Stimulated activated CD4-positive, alpha-beta T cell treated with anti-CD3 and anti-CD28 coated beads, Interleukin-1b, Interleukin-23, amount 100 ng/mL, for 4 hours (primary cell): ENCODE measurements at regions not wholly inside any gene's neighbourhood (a gene's known extent, or its start where the extent isn't known, plus 50 kb on each side); places are given as distances from the start of the nearest gene placed in this dataset.

Experiments used
- DNase-seq, 2 donors: peaks; one replicate each; pipeline ENCODE4 v3.0.0-alpha.2; 2020; ENCODE audit warnings: low read depth in 2 of 2

DNA sequence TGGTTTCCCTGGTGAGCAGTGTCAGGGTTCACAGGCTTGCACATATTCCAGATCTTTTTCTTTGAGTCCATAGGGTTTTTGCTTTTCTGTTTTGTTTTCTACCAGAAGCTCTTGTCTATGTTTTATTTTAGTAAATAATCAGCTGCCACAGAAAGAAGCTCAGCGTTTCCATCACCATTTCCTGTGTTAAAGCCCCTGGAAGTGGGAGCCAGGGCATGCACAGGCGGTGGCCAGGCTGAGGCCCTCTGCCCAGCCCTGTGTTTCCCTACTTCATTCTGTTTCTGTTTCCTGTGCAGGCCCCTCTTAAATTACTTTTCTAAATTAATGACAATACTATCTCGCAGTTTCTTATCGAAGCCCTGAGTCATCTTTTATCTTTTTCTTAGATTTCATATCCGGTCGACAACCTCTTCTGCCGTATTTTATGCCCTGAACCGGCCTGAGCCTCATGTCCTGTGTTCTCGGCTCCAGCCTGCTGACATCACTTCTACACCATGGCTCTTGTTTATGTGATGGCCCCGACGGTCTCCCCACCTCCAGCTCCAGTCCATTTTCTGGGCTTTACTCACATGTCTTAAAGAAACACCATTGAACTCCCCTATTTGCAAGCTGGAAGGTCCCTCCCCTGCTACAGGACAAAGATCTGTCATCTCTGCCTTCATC is 442.2 kb downstream of the TCERG1L start:
- DNase-seq = no peak

DNA sequence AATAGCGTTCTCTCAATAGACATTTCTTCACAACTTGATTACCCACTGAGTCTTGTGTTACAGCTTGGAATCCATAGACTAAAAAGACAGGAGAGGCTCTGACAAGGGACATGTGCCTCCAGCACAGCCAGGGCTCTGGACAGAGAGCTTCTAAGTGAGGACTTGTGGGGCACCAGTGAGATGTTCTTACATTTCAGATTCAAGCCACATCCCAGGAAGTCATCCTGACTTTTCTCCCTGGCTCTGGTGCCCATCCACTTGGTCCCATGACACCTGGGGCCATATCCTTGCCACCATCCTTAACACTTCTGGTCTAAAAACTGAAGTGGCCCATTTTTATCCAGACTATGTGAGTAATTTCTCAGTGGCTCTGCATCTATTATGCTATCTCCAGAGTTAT is 440.1 kb downstream of the TCERG1L start:
- no peak for DNase-seq

DNA sequence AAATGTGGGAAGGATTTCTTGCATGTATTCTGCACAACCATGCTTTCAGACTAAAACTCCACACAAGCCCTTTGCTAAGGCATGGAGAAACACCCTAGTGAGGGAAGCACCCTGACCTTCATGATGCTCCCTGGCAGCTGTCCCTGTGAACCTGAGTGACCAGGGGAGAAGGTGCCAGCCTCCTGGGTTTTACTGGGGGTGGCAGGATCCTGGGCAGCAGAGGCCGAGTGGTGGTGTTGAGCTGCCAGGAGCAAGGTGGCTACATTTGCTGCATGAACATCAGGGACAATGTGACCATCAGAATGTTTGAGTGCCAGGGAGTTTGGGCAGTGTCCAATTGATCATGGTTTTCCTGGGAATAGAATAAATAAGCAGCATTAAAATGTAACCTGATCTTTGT is 437.9 kb downstream of the TCERG1L start:
- no peak for DNase-seq

DNA sequence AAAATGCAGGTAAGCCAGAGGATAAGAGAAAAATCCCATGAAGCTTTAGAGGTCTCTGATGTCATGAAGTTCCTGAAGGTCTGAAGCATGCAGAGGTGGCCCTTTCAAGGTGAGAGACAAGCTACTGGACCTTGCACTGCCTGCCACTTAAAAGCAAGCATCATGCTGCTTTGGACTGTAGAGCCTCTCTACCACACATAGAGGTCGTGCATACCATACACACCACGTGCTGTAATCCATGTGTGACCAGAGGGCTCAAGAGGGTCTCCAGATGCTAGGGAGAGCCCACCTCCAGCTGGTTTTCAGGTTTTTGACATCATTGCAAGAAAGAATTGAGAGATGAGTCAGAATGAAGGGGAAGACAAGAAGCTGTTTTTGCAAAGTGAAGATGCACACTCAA is 436.4 kb downstream of the TCERG1L start:
- no peak for DNase-seq

DNA sequence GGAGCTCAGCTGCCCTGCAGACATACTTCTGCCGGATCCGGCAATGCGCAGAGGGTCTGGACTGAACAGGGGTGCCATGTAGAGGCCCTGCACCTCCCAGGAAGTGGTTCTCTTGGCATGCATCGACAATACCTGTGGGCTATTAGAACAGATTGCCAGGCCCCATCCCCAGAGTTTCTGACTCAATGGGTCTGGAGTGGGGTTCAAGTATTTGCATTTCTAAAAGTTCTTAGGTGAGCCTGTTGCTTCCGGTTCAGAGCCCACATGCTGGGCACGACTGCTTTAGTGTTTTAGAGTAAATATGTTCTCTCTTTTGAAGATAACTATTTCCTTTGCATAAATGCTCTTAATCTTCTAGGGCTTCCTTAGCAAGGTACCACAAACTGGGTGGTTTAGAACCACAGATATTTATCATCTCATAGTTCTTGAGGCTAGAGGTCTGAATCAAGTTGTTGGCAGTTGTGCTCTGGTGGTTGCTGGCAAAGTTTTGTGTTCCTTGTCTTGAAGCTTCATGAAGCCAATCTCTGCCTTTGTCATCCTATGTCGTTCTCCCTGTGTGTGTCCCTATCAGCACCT is 435.5 kb downstream of the TCERG1L start:
- no peak for DNase-seq

DNA sequence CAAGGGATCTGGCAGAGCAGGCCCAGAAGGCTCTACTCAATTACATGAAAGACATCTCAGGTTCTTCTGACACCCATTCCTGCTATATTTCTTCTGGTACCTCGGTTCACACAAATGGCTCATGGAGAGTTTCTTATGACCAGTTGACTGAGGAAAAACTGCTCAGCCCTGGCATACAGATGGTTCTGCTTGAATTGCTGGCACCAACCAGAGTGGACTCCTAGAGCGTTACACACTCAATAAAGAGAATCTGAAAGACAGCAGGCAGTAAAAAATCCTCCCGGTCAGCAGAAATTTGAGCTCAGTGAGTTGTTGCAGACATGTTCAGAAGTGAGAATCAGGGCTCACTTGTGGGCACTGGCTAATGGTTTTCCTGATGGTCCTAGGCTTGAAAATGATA is 434.4 kb downstream of the TCERG1L start:
- no peak for DNase-seq

DNA sequence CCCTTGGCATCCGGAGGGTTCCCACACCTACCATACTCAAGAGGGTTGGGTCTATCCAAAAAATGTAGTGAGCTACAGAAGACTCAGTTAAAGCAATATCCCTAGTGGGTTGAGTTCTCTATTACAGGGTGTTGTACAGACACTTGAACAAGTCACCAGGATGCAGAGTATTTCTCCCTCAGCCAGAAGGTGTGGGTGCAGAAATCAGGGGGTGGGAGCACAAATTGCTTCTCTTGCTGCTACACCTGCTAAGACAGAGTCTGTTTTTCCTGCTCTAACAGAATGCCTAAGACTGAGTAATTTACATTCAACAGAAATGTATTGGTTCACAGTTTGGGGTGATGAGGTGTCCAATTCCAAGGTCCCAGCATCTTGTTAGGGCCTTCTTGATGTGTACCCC is 433.4 kb downstream of the TCERG1L start:
- no peak for DNase-seq

DNA sequence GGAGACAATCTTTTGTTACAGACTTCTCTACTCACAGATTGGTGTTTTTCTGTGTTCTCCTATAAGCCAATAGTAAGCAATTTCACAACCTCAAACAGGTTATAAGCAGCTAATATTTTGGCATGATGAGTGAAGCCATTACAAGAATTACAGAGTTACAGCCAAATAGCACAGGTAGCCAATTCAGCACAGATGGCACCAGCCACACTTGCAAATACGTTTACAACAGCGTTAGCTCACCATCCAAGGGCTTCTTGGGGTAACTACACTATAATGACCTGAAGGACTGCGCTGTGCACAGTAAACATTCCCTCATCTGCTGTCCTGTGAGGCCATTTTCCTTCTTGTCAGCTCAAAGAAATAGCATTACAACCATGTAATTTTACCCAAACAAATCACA is 428.6 kb downstream of the TCERG1L start:
- DNase-seq = no peak

DNA sequence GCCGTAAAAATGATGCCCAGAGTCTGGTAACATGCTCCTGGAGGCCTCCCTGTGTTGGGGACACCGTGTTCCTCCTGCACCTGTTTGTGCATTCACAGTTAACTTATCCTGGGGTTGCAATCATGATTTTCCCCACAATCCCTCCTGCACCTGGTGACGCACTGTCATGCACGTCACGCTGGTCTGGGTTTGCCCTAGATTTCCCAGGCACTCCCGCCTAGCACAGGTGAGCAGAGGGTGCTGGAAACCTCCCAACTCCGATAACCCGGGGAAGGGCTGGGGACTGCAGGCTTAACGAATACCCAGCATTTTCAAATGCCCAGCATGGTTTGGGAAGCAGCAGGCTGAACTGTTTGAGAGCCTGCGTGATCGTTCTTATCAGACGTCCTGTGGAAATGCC is 427.1 kb downstream of the TCERG1L start:
- DNase-seq = no peak

DNA sequence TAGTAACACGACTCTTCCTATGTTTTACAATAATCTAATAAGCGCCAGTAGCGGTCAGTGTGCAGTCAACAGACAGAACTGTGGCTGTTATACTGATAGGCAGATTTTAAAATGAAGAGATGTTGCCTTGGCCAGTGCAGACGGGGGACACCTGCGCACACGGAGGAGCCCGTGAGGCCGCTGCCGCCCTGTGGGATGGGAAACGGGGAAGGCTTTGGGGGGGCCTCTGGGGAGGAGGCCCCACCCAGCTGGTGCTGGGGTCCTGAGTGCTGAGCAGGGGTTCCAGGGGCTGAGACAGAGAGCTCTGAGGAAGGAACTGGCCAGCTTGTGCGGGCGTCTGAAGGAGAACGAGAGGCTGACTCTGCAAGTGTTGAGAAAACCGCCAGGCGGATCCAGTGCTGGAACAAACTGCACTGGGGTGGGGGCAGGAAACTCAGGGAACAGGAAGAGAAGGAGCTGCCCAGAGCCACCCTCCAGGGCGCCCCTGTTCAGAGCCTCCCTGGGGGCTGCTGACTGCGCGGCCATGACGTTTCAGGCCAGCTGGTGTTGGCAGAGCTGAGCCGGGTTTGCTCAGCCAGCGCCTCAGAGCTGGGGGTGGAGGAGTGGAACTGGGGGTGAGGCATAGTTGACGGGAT is 426.4 kb downstream of the TCERG1L start:
- no peak for DNase-seq

DNA sequence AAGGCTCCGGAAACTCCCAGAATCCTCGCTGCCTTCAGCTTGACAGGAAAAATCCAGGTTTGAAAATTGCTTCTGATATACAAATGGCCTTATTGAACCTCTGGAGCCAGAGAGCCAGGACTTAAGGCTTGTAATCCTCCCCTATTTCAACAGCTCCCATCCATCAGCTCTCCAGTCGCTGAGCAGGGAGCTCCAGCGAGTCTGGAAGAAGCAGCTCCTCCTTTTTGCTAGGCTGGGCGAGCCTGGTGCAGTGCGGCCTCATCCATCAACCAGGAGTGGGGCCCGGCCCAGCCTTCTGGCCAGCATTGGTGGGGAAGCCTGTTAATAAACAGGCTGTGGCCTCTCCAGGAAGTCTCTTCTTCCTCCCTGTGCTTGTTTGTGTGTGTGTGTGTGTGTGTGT is 424.4 kb downstream of the TCERG1L start:
- DNase-seq = no peak

DNA sequence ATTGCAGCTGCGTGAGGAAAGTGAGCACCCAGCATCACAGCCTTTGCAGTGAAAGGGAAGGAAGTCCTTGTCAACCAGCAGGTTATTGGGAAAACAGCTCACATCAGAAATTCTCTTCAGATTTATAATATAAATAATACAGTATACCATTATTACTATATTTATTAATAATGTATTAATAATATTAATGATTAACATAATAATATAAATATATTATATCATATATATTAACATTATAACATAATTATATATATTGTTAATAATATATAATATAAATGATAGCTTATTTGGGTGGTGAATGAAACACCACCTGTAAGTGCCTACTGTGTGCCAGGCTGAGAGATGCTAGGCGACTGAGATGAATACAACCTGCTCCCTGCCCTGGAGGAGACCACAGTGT is 423.0 kb downstream of the TCERG1L start:
- DNase-seq = no peak

DNA sequence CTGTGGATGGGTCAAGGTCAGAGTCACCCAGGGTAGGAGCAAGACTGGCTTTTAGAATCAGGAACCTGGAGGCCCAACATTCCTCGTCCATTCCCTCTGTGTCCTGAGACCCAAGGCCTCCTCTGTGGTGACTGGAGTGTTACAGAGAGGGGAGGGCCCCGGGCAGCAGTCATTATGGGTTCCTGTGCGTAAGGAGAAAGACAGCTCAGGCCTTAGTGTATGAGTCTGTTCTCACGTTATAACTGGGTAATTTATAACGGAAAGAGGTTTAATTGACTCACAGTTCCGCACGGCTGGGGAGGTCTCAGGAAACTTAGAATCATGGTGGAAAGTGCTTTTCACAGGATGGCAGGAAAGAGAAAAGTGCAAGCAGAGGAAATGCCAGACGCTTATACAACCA is 422.3 kb downstream of the TCERG1L start:
- no peak for DNase-seq

DNA sequence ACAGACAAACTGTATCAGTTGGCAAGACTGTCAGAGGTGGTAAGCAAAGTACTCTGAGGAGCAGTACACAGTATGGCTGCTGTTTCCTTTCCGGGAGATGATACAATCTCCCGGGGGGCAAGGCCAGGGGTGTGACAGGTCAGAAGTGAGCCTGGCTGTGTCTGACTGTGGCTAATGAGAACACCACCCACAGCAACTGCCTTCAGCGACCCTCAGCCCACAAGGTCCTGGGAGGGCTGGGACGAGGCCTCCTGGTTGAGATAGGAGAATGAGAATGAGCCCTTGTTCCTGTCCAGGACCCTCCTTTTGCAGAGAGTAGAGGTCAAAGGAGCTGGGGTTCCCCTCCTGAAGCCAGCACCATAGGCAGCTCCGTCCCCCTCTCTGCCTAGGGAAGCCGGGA is 421.7 kb downstream of the TCERG1L start:
- DNase-seq = no peak

DNA sequence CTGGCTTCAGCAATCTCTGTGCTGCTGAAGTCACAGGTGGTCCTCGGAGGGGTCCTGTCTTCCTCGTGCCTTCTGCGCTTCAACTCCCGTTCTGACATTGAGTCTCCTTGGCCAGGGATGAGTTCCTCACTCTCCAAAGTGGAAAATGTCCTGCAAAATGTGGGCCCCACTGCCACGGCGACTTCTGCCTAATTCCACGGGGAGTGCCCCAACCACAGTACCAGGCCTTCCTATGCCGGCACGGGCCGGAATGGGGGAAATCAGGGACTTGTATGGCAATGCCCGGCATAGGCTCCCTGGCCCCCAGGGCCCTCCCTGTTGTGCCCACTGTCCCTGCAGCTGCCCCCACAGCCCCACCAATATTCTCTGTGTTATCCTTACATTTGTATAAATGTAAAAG is 420.5 kb downstream of the TCERG1L start:
- no peak for DNase-seq

DNA sequence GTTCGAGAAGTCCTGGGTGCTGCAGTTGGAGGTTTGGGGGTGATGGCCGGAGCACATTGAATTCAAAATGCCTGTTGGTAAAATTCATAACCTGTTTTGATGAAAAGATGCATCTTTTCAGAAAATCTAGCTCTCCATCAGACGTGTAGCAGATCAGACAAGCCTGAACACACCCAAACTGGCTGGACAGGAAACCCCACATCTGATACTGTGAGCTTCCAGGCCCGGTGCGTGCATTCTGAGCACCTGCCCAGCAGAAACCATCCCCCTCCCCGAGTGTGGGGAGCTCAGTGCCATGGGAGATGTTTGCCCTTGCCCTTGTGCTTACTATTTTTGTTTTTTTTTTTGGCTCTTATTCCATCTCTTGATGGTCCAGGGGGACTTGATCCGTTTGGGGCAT is 417.1 kb downstream of the TCERG1L start:
- DNase-seq = no peak

DNA sequence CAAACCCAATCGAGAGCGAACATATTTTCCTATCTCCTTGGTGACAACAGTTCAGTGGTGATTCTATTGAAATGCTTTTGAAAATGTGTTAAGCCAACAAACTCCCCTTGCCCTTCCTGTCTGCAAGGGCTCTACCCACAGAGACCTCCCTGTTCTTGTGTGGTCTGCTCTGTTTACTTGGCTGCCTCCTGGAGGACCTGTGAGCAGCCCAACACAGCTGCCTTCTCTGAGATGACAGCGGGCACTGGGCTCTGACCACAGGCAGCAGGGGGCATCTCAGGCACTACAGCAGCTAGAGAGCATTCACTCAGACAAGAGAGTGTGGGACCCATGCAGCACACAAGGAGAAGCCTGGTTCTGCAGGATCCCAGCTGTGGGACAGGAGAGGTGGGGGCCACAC is 416.4 kb downstream of the TCERG1L start:
- no peak for DNase-seq

DNA sequence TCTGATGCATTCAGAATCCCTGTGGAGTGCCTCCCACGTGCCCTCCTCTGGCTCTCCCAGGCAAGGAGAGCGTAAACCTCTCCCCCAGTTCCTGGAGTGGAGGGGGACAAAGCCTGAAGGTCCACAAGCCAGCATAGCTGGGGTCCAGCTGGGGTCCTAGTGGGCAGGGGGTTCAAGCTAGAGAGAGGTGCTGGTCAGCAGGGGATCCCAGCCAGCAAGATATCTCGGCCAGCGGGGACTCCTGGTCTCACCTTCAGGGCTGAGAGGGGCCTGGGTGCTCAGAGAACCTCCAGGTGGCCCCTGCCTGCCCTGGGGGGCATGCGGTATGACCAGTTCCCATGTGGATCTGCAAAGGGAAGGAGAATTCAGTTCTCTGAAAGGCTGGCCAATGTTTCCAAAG is 413.7 kb downstream of the TCERG1L start:
- no peak for DNase-seq

DNA sequence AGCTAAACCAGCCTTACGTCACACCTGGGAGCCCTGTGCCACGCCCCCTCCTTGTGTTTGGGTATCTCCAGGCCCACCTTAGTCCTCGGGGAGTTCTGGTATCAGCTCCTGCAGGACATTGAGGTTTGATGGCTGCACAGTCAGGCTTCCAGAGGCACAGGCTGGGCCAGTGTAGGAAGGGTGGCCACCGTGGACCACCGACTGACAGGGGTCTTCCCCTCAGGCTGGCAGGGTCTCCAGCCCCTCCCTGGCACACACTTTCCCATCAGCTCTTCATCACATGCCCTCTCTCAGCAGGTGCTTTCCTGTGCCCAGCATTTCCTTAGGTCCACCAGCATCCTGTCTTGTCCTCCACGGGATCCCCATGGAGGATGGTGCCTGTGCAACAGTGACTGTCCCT is 413.1 kb downstream of the TCERG1L start:
- DNase-seq = no peak

DNA sequence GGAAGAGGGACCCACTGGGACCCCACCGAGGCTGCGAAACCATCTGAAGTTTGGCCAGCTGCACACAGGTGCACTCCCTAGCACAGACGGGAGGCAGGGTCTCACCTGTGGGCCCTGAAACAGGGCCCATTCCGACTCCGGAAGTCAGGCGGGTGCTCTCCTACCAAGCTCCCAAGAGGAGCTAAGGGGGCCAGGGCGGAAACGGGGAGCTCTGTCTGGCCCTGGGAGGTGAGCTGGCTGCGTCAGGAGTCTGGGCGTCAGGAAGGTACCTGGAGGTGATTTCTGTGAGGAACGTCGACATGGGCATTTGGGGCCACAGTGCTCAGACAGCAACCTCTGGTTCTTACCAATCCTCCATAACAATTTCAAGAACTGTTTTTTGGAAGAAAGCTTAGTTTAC is 411.7 kb downstream of the TCERG1L start:
- DNase-seq = no peak

DNA sequence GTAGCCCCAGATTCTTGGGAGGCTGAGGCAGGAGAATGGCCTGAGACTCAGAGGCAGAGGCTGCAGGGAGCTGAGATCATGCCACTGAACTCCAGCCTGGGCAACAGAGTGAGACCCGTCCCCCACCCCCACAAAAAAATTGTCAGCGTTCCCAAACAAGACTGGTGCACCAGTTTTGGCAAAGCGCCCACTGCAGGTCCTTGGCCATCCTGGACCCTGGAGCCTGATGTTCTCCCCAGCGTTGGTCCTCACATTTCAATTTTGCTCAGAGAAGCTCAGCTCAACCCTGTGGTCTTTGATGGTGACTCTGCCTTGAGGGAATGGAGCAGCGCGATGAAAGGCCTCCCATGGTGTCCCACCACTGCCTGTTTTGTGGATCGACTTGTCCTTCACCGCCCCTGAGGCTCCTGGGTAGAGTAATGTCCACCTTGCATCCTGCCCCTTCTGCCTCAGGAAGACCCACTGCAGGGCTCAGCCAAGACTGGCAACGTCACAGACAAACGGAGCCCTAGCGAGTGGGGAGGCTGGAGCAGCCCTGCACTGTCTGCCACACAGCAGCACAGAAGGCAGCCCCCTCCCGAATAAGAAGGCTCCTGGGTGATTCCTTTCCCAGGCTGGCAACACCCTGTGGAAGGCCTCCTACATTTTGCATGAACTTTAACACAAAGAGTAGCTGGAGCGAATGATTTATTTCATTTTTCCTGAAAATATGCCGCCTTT is 410.9 kb downstream of the TCERG1L start:
- no peak for DNase-seq

DNA sequence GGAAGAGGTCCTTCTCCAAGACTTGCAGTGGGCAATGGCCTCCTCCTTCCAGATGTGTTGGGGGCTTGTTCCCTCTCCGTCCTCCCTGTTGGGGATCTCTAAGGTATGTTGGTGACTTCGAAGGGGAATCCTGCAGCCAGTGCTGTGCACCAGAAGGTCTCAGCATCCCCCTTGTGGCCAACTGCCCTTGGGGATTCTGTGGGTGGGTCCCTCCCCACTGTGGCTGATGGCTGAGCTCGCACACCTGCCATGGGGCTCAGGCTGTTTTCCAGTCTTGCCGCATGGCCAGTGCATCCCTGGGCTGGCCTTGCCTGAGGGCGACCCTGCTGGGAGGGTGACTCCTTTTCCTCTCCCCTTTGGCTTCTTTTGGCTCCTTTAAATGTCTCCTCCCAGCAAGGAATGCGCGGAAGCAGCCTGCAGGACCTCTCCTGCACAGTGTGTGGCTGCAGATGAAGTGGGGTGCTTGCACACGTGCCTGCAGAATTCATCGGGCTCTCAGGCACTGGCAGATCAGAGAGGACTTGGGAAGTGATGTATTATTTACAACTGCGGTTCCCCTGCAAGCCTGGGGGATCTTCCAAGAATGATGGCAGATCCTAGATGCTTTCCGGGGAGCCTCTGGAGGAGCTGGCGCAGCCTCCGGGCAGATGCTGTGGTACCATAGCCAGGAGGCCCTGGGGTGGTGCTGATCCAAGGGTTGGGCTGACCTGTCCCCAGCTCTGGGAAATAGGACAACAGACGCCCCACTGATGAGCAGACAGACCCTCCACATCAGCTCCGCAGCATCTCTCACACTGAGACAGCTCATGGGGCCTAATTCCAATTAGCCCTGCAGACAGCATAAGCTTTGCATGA is 410.0 kb downstream of the TCERG1L start:
- no peak for DNase-seq
